ENCODE measurements at regions not wholly inside any gene's neighbourhood (a gene's known extent, or its start where the extent isn't known, plus 50 kb on each side); places are given as distances from the start of the nearest gene placed in this dataset.

DNA sequence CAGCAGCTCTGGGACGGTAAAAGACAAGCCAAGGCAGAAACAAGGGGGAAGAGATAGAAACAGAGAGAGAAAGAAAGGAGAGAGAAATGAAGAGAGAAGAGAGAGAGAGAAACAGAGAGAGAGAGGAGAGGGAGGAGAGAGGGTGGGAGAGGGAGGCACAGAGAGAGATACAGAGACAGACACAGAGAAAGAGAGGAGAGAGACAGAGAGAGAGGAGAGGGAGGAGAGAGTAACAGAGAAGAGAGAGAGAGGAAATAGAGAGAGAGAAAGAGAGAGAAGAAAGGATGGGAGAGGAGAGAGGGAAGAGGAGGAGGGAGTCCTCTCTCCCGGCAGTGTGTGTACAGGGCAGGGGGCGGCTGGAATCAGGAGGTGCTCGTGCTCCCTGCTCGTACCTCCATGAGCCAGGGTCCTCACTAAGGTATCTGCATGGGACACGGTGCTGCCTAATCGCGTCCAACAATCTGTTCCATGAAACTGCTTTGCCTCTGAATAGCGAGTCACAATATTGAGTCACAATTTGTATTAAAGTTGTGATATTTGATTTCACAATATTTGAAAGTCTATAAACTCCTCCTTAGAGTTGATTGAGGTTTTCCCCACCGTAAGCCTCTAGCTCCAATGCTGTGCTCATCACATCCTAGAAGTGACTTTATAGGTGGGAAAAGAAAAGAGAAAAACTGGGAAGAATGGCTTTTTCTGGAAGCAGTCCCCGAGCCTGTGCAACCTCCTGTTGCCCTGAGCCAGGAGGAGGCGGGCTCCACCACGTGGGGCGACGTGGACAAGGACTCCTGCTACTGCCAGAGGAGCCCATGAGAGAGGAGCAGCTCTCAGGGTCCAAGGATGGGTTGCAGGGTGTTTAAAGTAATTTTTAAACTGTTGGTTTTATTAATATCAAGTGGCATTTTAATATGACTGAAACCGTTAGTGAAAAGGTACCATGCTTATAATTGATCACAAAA, 81.7 kb upstream of the ARHGEF7 start:
- H3K9me3 ChIP-seq (ENCODE audit: low read depth): no peaks in the 10 kb centered on the region
- no peaks in the 10 kb centered on the region for H3K36me3 ChIP-seq (ENCODE audit: low read depth)
- H2AFZ ChIP-seq: no peak overlapping the region
- no peaks in the 10 kb centered on the region for H3K79me2 ChIP-seq (ENCODE audit: insufficient read depth)
- H3K9me2 ChIP-seq (ENCODE audit: insufficient read depth): no peaks in the 10 kb centered on the region
- 44 to 49% methylated on average over 14 to 15 of the region's 16 CpGs for WGBS, 2 experiments (ENCODE audit: low coverage in 1 of 2, low lambda C conversion rate in 2 of 2, missing lambda C conversion rate in 2 of 2)
- H3K27me3 ChIP-seq (replicated peaks; ENCODE audit: insufficient read depth): 0 out of 2 replicates have a peak, but pooled peaks cover 5% of the 10 kb centered on the region
- no peak overlapping the region for H3K4me2 ChIP-seq (ENCODE audit: unreplicated experiment)
- peaks cover 18% of the 10 kb centered on the region for H3K4me1 ChIP-seq (ENCODE audit: insufficient read depth)
- no peak overlapping the region for H3K4me3 ChIP-seq
- TF ChIP-seq EZH2 (IDR thresholded peaks at IDR 0.05; ENCODE audit: insufficient read depth, poor library complexity, severe bottlenecking) (no peak), EZH2phosphoT487 (IDR thresholded peaks at IDR 0.05; ENCODE audit: insufficient read depth, low read depth) (no peak)
- H4K20me1 ChIP-seq (ENCODE audit: insufficient read depth): no peaks in the 10 kb centered on the region
- H3K27ac ChIP-seq: no peak overlapping the region
- H3F3A ChIP-seq (ENCODE audit: insufficient read depth): peaks cover 13% of the 10 kb centered on the region
- DNase-seq: peak; percentile 69
- H3K9ac ChIP-seq: no peak overlapping the region
- in situ Hi-C loops (cut with MboI): no loop called here

DNA sequence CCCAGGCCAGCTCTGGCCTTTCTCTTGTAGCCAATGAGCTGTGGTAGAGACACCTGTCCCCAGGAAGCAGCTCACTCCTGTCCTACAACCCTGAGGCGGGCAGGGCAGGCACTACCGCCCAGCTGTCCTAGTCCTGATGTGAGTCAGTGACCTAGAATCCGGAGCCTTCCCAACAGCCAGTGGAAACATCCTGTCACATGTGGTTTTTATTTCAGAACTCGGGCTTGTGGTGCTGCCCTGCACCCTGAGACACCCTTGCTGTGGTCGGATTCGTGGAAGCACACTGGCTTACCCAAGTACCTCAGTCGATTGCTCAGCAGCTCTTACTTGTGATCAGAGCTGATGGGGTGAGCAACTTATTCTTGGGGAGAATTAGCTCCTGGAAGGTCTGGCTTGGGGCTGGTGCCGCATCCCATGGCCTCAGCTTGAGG, 83.6 kb upstream of the ARHGEF7 start:
- H3K4me2 ChIP-seq (ENCODE audit: unreplicated experiment): peak overlapping the region; percentile 13
- peak; percentile 96 for DNase-seq
- no peaks in the 10 kb centered on the region for H3K9me3 ChIP-seq (ENCODE audit: low read depth)
- peak overlapping the region; percentile 51 for H3K27ac ChIP-seq
- no peaks in the 10 kb centered on the region for H3K79me2 ChIP-seq (ENCODE audit: insufficient read depth)
- H3K4me3 ChIP-seq: no peak overlapping the region
- in situ Hi-C loops (cut with MboI): no loop called here
- peaks cover 13% of the 10 kb centered on the region for H3F3A ChIP-seq (ENCODE audit: insufficient read depth)
- peaks cover 18% of the 10 kb centered on the region for H3K4me1 ChIP-seq (ENCODE audit: insufficient read depth)
- no peaks in the 10 kb centered on the region for H3K36me3 ChIP-seq (ENCODE audit: low read depth)
- no peak for TF ChIP-seq EZH2 (IDR thresholded peaks at IDR 0.05; ENCODE audit: insufficient read depth, poor library complexity, severe bottlenecking)
- no peak for TF ChIP-seq EZH2phosphoT487 (IDR thresholded peaks at IDR 0.05; ENCODE audit: insufficient read depth, low read depth)
- peak overlapping the region; percentile 32; the same call in 1 of the 2 replicates for H3K9ac ChIP-seq
- H3K9me2 ChIP-seq (ENCODE audit: insufficient read depth): no peaks in the 10 kb centered on the region
- H2AFZ ChIP-seq: no peak overlapping the region
- H4K20me1 ChIP-seq (ENCODE audit: insufficient read depth): no peaks in the 10 kb centered on the region
- no peaks in the 10 kb centered on the region for H3K27me3 ChIP-seq (replicated peaks; ENCODE audit: insufficient read depth)
- 14 to 18% methylated on average over 8 of the region's 8 CpGs for WGBS, 2 experiments (ENCODE audit: low coverage in 1 of 2, low lambda C conversion rate in 2 of 2, missing lambda C conversion rate in 2 of 2)

DNA sequence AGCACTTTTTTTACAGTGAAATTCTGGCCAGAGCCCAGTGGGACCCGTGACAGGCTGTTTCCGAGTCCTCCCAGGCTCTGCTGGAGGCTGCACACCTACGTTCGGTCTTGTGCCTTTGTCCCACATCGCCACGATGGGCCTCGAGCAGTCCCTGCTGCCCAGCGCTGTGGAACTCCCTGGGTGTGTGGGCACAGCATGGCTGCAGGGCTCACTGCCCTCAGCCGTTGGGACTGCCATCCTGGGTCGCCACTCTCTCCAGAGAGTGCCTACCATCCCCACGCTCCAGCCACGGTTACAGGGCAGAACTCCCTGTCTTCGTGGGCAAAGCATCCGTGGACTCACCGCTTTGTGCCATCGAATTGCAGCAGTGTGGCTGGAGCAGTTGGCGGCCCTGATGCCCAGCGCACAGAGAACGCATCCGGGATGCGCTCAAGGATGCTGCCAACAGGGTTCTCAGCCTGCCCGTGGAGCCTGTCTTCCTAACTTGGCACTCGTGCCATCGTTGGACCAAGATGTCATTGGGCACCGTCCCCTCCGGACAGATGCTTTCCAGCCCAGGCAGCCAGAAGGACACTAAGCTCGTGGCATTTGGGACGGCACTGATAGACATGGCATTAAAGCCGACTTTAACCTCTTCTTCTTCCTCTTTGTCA, 85.0 kb upstream of the ARHGEF7 start:
- H2AFZ ChIP-seq: no peak overlapping the region

More for the DNA sequence above, 85.0 kb upstream of the ARHGEF7 start:
- no peaks in the 10 kb centered on the region for H4K20me1 ChIP-seq (ENCODE audit: insufficient read depth)
- no peaks in the 10 kb centered on the region for H3K27me3 ChIP-seq (replicated peaks; ENCODE audit: insufficient read depth)
- no peak overlapping the region for H3K4me3 ChIP-seq
- H3K9ac ChIP-seq: no peak overlapping the region
- H3K27ac ChIP-seq: no peak overlapping the region
- no peaks in the 10 kb centered on the region for H3K9me2 ChIP-seq (ENCODE audit: insufficient read depth)
- H3K79me2 ChIP-seq (ENCODE audit: insufficient read depth): no peaks in the 10 kb centered on the region
- in situ Hi-C loops (cut with MboI): no loop called here
- H3K4me2 ChIP-seq (ENCODE audit: unreplicated experiment): no peak overlapping the region
- no peak for TF ChIP-seq EZH2phosphoT487 (IDR thresholded peaks at IDR 0.05; ENCODE audit: insufficient read depth, low read depth)
- TF ChIP-seq EZH2 (IDR thresholded peaks at IDR 0.05; ENCODE audit: insufficient read depth, poor library complexity, severe bottlenecking): no peak
- H3F3A ChIP-seq (ENCODE audit: insufficient read depth): peaks cover 13% of the 10 kb centered on the region
- H3K36me3 ChIP-seq (ENCODE audit: low read depth): no peaks in the 10 kb centered on the region
- 89 to 91% methylated on average over 27 to 29 of the region's 29 CpGs for WGBS, 2 experiments (ENCODE audit: low coverage in 1 of 2, low lambda C conversion rate in 2 of 2, missing lambda C conversion rate in 2 of 2)
- peaks cover 18% of the 10 kb centered on the region for H3K4me1 ChIP-seq (ENCODE audit: insufficient read depth)
- no peak for DNase-seq
- H3K9me3 ChIP-seq (ENCODE audit: low read depth): no peaks in the 10 kb centered on the region
